H7 (cell line): ENCODE measurements at regions not wholly inside any gene's neighbourhood (a gene's known extent, or its start where the extent isn't known, plus 50 kb on each side); places are given as distances from the start of the nearest gene placed in this dataset.
"Not testable (repeated sequence)": the region's sequence is repeated elsewhere in the genome, so short reads cannot be mapped to it uniquely, and the experiment has no call there.

Experiments used
- DNase-seq: peaks from one replicate; pipeline ENCODE4 v3.0.0; 2012
- H3K27me3 ChIP-seq: 2 replicates; pipeline ENCODE4 v1.6.0; 2011; ENCODE audit warnings: mild to moderate bottlenecking, low read length; ENCODE audit not compliant: control insufficient read depth, insufficient read depth
- H3K36me3 ChIP-seq: replicated peaks from 2 replicates; pipeline ENCODE4 v1.5.1; 2011; ENCODE audit warnings: low read length; ENCODE audit not compliant: control insufficient read depth, insufficient read depth
- H3K4me3 ChIP-seq: 2 replicates; pipeline ENCODE4 v1.5.1; 2011; ENCODE audit warnings: low read depth, mild to moderate bottlenecking, control low read depth, low read length, moderate library complexity; ENCODE audit not compliant: insufficient read depth

- Histone ChIP-seq H3K4me3 (no peak overlapping the region), H3K36me3 (no peaks in the 10 kb centered on the region), H3K27me3 (no peaks in the 10 kb centered on the region)
- DNase-seq = no peak
Observed at GRCh38 chr10:120794390-120794789, 56.8 kb upstream of the WDR11 start.

- H3K27me3 ChIP-seq, H3K4me3 ChIP-seq, H3K36me3 ChIP-seq, DNase-seq: not testable (repeated sequence)
Observed at GRCh38 chr10:120798276-120798675, 52.9 kb upstream of the WDR11 start.

- H3K27me3 ChIP-seq = no peaks in the 10 kb centered on the region
- H3K36me3 ChIP-seq = no peaks in the 10 kb centered on the region
- no peak for DNase-seq
- H3K4me3 ChIP-seq = no peak overlapping the region
Observed at GRCh38 chr10:120799849-120800248, 51.3 kb upstream of the WDR11 start.

GRCh38 chr10:120800528-120801323, 50.4 kb upstream of the WDR11 start:
- DNase-seq = no peak
- Histone ChIP-seq H3K36me3 (no peaks in the 10 kb centered on the region), H3K4me3 (no peak overlapping the region), H3K27me3 (no peaks in the 10 kb centered on the region)
